HG02938 (cell line): ENCODE measurements at regions not wholly inside any gene's neighbourhood (a gene's known extent, or its start where the extent isn't known, plus 50 kb on each side); places are given as distances from the start of the nearest gene placed in this dataset.
"Not testable (repeated sequence)": the region's sequence is repeated elsewhere in the genome, so short reads cannot be mapped to it uniquely, and the experiment has no call there.

ENCODE experiments used
- ATAC-seq: cut with Tn5 transposase; IDR thresholded peaks from one replicate; pipeline ENCODE4 v1.9.1; 2021; ENCODE audit warnings: mild to moderate bottlenecking, moderate library complexity; ENCODE audit not compliant: unreplicated experiment

GRCh38 chr5:110917161-110917875 is 154.2 kb upstream of the TSLP start:
- ATAC-seq: no peak

- ATAC-seq: no peak
Measured at GRCh38 chr5:110918683-110919082, 152.8 kb upstream of the TSLP start.

- no peak for ATAC-seq
Measured at GRCh38 chr5:110923971-110924370, 147.5 kb upstream of the TSLP start.

- no peak for ATAC-seq
Measured at GRCh38 chr5:110925398-110925797, 146.1 kb upstream of the TSLP start.

- no peak for ATAC-seq
Measured at GRCh38 chr5:110925916-110926315, 145.6 kb upstream of the TSLP start.

- peak; percentile 73 for ATAC-seq
Measured at GRCh38 chr5:110932755-110933488, 138.6 kb upstream of the TSLP start.

GRCh38 chr5:110940136-110940535 is 131.4 kb upstream of the TSLP start:
- no peak for ATAC-seq

GRCh38 chr5:110945874-110946436 is 125.6 kb upstream of the TSLP start:
- ATAC-seq: no peak

GRCh38 chr5:110951373-110951791 is 120.1 kb upstream of the TSLP start:
- no peak for ATAC-seq

- no peak for ATAC-seq
Measured at GRCh38 chr5:110956280-110956912, 115.1 kb upstream of the TSLP start.

GRCh38 chr5:110956913-110957813 is 114.3 kb upstream of the TSLP start:
- no peak for ATAC-seq

GRCh38 chr5:110957934-110958333 is 113.6 kb upstream of the TSLP start:
- no peak for ATAC-seq

GRCh38 chr5:110963495-110963894 is 108.0 kb upstream of the TSLP start:
- no peak for ATAC-seq

GRCh38 chr5:110965773-110966581 is 105.5 kb upstream of the TSLP start:
- no peak for ATAC-seq

- ATAC-seq: no peak
Measured at GRCh38 chr5:110968246-110969005, 103.1 kb upstream of the TSLP start.

GRCh38 chr5:110969502-110969901 is 102.0 kb upstream of the TSLP start:
- ATAC-seq: no peak

GRCh38 chr5:110973510-110973909 is 98.0 kb upstream of the TSLP start:
- no peak for ATAC-seq

GRCh38 chr5:110977915-110978314 is 93.6 kb upstream of the TSLP start:
- no peak for ATAC-seq

- not testable (repeated sequence) for ATAC-seq
Measured at GRCh38 chr5:110985882-110986281, 85.6 kb upstream of the TSLP start.
